ENCODE measurements at regions not wholly inside any gene's neighbourhood (a gene's known extent, or its start where the extent isn't known, plus 50 kb on each side); places are given as distances from the start of the nearest gene placed in this dataset.
A peak's percentile ranks its signal among the peaks of the same experiment; 100 is the strongest.

DNA sequence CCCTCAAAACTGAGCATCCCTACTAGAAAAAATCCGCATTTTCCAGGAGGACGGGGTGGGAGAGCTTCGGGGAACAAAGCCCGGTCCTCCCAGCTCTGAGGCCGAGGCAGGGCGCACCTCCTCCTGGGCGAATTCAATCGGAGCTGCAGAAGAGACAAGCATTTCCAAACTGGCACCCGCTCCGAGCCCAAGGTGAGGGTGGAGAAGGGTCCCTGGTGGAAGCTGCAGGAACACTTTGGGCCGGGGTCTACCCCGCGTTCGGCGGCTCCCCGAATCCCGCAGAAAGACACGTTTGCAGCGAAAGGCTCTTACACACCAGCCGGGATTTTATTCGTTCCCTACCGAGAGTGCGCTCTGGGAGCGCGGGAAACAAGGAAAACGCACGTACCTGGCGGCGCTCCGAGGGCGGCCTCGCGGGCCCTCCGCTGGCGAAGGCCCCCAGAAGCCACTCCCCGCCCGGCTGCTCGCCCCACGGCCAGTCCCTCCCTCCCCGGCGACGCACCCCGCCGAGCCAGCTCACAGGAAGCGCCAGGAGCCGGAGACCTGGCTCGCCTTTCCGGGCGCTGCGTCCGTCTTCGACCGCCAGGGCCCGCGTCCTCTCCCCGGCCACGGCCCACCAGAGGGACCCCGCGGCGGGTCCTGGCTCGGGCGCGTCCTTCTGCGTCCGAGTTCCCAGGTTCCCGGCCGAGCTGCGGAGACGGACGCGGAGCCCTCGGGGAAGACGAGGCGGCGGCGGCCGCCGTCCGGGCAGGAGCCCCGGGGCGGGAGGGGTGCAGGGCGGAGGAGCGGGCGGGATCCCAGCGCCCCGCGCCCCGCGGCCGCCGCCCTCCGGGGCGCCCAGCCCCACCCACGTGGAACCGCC is 49.8 kb upstream of the BAHCC1 start:
- peak in 5 of 6 experiments; percentile 5 to 60 (median 40) for DNase-seq
